ENCODE measurements at regions not wholly inside any gene's neighbourhood (a gene's known extent, or its start where the extent isn't known, plus 50 kb on each side); places are given as distances from the start of the nearest gene placed in this dataset.

GRCh38 chr3:165434516-165434915 is 238.3 kb upstream of the SLITRK3 start:
- DNase-seq (ENCODE audit: low read depth), result no peak
- no peak overlapping the region for H3K4me3 ChIP-seq (ENCODE audit: low read length)
- TF ChIP-seq, protein P1, sequence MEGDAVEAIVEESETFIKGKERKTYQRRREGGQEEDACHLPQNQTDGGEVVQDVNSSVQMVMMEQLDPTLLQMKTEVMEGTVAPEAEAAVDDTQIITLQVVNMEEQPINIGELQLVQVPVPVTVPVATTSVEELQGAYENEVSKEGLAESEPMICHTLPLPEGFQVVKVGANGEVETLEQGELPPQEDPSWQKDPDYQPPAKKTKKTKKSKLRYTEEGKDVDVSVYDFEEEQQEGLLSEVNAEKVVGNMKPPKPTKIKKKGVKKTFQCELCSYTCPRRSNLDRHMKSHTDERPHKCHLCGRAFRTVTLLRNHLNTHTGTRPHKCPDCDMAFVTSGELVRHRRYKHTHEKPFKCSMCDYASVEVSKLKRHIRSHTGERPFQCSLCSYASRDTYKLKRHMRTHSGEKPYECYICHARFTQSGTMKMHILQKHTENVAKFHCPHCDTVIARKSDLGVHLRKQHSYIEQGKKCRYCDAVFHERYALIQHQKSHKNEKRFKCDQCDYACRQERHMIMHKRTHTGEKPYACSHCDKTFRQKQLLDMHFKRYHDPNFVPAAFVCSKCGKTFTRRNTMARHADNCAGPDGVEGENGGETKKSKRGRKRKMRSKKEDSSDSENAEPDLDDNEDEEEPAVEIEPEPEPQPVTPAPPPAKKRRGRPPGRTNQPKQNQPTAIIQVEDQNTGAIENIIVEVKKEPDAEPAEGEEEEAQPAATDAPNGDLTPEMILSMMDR (conservative IDR thresholded peaks at IDR 0.05; ENCODE audit: low read depth, low read length), result no peak

GRCh38 chr3:165406425-165406824 is 210.2 kb upstream of the SLITRK3 start:
- no peak overlapping the region for H3K4me3 ChIP-seq (ENCODE audit: low read length)
- TF ChIP-seq, protein P1 (conservative IDR thresholded peaks at IDR 0.05; ENCODE audit: low read depth, low read length), result no peak
- DNase-seq (ENCODE audit: low read depth), result no peak

- TF ChIP-seq, protein P1 (conservative IDR thresholded peaks at IDR 0.05; ENCODE audit: low read depth, low read length), result no peak
- no peak for DNase-seq (ENCODE audit: low read depth)
- no peak overlapping the region for H3K4me3 ChIP-seq (ENCODE audit: low read length)
Observed at GRCh38 chr3:165404357-165405027, 208.3 kb upstream of the SLITRK3 start.

GRCh38 chr3:165403666-165404065 is 207.5 kb upstream of the SLITRK3 start:
- TF ChIP-seq, protein P1 (conservative IDR thresholded peaks at IDR 0.05; ENCODE audit: low read depth, low read length), result no peak
- DNase-seq (ENCODE audit: low read depth), result no peak
- no peak overlapping the region for H3K4me3 ChIP-seq (ENCODE audit: low read length)

DNA sequence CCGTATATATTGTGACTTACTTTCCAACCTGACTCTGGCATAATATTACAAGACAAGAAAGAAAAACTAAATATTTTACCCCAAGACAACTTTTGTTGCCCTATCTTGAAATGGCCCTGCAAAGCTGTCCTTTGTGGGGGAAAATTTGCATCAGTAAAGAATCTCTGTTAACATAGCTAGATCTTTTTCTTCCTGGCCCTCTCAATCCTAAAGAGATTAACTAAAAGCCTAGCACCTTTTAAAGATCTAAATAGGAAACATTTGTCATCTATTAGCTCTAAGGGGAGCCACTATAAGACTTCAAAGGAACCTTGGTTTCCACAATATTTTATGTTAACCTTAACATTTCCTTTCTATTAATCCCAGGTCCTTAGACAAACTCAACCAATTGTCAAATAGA is 199.0 kb upstream of the SLITRK3 start:
- no peak for DNase-seq (ENCODE audit: low read depth)
- H3K4me3 ChIP-seq (ENCODE audit: low read length), result no peak overlapping the region
- TF ChIP-seq, protein P1 (conservative IDR thresholded peaks at IDR 0.05; ENCODE audit: low read depth, low read length), result no peak

- TF ChIP-seq, protein P1 (conservative IDR thresholded peaks at IDR 0.05; ENCODE audit: low read depth, low read length), result no peak
- no peak overlapping the region for H3K4me3 ChIP-seq (ENCODE audit: low read length)
- no peak for DNase-seq (ENCODE audit: low read depth)
Observed at GRCh38 chr3:165393461-165393860, 197.3 kb upstream of the SLITRK3 start.

DNA sequence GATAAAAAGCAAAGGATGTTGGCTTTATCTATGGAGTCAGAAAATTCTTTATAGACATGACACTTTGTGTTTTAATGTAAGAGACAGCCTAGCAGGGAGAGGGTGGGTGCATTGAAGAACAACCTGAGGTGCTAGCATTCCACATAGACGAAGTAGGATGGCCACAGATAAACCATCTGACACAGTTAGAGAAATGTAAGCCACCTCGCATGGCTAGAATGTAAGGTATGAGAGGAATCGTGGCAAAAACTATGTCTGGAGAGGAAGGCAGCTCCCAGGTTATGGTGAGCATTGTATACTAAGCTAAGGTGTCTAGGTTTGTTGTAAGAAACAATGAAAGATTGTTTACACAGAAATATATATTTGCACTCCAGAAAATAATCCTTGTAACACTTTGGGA is 194.0 kb upstream of the SLITRK3 start:
- no peak for DNase-seq (ENCODE audit: low read depth)
- TF ChIP-seq, protein P1 (conservative IDR thresholded peaks at IDR 0.05; ENCODE audit: low read depth, low read length), result no peak
- H3K4me3 ChIP-seq (ENCODE audit: low read length), result no peak overlapping the region
